HG03571 (cell line): ENCODE measurements at regions not wholly inside any gene's neighbourhood (a gene's known extent, or its start where the extent isn't known, plus 50 kb on each side); places are given as distances from the start of the nearest gene placed in this dataset.
"Not testable (repeated sequence)": the region's sequence is repeated elsewhere in the genome, so short reads cannot be mapped to it uniquely, and the experiment has no call there.

Source experiments
- ATAC-seq: cut with Tn5 transposase; IDR thresholded peaks from one replicate; pipeline ENCODE4 v1.9.1; 2021; ENCODE audit not compliant: unreplicated experiment

GRCh38 chrX:2640436-2641150, 50.5 kb upstream of the CD99 start:
- no peak for ATAC-seq

GRCh38 chrX:2638279-2638678, 52.8 kb upstream of the CD99 start:
- no peak for ATAC-seq

DNA sequence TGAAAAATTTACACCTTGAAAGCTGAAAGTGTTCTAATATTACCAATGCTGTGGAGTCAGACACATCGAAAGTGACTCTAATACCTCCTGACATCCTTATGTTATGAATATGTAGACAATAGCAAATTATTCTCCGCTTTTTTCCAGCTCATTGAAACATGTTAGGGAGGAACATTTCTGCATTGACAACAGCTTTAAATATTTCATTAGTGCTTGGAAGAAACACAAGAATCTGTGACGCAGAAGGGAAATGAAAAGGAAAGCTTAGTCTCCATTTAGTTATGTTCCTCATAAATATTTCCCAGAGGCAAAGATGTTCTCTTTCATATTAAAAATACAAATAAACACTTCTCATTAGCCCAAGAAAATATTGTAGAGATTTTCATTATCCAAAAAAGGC, 55.8 kb upstream of the CD99 start:
- no peak for ATAC-seq

DNA sequence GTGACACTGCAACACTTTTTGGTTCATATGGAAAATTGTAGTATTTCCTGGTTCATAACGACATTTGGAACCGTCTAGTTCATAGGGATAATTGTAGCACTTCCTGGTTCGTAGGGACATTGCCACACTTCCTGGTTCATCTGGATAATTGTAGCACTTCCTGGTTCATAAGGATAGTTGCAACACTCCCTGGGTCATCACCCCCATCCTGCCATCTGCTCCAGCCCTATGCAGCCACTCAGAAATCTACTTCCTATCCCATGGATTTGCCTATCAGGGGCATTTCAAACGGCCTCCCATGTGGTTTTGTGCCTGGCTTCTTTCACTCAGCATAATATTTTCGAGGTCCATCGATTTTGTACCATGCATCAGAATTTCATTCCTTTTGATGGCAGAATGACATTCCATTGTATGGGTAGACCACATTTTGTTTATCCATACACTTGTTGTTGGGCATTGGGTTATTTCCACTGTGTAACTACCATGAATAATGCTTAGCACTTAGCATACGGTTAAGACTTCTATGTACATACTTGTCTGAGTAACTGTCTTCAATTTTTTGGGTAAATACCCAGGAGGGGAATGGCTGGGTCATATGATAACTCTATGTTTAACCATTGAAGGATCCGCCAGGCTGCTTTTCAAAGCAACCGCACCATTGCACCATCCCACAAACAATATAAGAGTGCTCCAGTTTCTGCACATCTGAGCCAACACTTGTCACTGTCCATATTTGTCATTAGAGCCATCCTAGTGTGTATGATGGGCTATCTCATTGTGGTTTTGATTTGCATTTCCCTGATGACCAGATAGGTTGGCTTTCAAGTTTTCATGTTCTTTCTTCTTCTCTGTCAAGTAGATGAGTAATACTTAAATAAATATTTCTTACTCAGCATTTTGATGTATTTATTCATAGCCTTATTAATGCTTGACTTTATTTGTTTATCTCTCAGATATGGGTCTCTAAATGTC, 58.3 kb upstream of the CD99 start:
- no peak for ATAC-seq

- no peak for ATAC-seq
These were observed 59.2 kb upstream of the CD99 start for GRCh38 chrX:2631743-2632532.

DNA sequence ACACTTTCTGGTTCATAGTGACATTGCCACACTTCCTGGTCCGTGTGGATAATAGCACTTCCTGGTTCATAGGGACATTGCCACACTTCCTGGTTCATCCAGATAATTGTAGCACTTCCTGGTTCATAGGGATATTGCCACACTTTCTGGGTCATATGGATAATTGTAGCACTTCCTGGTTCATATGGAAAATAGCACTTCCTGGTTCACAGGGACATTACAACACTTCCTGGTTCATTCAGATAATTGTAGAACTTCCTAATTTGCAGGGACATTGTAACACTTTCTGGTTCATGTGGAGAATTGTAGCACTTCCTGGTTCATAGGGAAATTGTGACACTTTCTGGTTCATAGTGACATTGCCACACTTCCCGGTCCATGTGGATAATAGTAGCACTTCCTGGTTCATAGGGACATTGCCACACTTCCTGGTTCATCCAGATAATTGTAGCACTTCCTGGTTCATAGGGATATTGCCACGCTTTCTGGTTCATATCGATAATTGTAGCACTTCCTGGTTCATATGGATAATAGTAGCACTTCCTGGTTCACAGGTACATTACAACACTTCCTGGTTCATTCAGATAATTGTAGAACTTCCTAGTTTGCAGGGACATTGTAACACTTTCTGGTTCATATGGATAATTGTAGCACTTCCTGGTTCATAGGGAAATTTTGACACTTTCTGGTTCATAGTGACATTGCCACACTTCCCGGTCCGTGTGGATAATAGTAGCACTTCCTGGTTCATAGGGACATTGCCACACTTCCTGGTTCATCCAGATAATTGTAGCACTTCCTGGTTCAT, 60.0 kb upstream of the CD99 start:
- ATAC-seq: not testable (repeated sequence)

DNA sequence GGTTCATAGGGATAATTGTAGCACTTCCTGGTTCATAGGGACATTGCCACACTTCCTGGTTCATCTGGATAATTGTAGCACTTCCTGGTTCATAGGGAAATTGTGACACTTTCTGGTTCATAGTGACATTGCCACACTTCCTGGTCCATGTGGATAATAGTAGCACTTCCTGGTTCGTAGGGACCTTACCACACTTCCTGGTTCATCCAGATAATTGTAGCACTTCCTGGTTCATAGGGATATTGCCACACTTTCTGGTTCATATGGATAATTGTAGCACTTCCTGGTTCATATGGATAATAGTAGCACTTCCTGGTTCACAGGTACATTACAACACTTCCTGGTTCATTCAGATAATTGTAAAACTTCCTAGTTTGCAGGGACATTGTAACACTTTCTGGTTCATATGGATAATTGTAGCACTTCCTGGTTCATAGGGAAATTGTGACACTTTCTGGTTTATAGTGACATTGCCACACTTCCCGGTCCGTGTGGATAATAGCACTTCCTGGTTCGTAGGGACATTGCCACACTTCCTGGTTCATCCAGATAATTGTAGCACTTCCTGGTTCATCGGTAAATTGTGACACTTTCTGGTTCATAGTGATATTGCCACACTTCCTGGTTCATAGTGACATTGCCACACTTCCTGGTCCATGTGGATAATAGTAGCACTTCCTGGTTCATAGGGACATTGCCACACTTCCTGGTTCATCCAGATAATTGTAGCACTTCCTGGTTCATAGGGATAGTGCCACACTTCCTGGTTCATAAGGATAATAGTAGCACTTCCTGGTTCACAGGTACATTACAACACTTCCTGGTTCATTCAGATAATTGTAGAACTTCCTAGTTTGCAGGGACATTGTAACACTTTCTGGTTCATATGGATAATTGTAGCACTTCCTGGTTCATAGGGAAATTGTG, 60.8 kb upstream of the CD99 start:
- not testable (repeated sequence) for ATAC-seq

DNA sequence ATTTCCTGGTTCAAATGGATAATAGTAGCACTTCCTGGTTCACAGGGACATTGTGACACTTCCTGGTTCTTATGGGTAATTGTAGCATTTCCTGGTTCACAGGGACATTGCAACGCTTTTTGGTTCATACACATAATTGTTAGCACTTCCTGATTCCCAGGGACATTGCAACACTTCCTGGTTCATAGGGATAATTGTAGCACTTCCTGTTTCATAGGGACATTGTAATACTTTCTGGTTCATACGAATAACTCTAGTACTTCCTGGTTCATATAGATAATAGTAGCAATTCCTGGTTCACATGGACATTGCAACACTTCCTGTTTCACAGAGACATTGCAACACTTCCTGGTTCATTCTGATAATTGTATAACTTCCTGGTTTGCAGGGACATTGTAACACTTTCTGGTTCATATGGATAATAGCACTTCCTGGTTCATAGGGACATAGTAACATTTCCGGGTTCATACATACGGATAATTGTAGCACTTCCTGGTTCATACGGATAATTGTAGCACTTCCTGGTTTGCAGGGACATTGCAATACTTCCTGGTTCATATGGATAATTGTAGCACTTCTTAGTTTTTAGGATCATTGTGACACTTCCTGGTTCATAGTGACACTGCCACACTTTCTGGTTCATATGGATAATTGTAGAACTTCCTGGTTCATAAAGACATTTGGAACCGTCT, 61.6 kb upstream of the CD99 start:
- no peak for ATAC-seq

DNA sequence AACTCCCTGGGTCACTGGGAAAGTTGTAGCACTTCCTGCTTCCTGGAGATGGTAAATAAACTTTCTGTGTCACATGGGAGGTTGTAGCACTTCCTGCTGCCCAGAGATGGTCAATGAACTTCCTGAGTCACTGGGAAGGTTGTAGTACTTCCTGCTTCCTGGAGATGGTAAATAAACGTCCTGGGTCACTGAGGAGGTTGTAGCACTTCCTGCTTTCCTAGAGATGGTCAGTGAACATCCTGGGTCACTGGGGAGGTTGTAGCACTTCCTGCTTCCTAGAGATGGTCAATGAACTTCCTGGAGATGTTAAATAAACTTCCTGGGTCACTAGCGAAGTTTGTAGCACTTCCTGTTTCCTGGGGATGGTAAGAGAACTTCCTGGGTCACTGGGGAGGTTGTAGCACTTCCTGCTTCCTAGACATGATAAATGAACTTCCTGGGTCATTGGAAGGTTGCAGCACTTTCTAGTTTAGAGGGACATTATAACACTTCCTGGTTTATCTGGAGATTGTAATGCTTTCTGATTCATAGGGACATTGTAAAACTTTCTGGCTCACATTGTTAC, 62.3 kb upstream of the CD99 start:
- no peak for ATAC-seq

DNA sequence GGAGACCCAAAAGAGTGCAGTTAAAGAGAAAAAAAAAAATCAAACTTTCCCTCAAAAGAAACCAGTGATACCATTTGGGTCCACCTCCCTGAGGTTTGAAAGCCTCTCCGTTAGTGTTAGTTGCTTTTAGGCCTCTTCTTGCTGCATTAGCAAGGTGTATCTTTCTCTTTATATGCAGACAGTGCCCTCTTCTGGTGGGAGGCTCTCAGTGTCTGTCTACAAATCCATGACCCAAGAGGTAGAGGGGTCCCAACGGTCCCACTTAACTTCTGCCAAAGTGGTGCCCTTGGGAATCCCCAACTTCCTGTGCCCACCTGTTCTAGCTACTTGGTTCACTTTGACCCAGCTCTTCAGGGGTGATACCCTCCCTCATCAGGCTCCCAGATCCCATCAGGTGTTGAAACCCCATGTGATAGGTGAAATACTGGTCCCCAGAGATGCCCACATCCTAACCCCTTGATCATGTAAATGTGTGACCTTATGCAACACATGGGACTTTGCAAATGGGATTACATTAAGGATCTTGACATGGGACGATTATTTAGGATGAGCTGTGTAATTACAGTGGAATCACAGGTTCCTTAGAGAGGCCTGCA, 63.7 kb upstream of the CD99 start:
- no peak for ATAC-seq

GRCh38 chrX:2626750-2627149, 64.3 kb upstream of the CD99 start:
- no peak for ATAC-seq

DNA sequence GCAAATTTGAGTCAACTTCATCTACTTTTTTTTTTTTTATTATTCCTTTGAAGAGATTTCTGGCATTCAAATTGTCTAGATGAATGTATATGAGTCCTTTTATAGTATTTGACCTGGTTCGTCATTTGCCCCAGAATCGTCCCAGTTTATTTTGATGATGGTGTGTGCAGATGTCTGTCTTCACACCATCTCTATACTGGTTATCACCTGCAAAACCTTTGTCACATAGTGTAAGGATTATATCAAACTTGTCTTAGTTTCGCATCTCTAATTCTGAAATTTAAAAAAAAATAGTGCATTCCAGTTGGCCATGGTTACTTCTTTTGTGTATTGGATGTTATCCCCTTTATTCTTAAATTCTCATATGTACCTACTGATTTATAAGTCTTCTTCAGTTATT, 70.5 kb upstream of the CD99 start:
- no peak for ATAC-seq

DNA sequence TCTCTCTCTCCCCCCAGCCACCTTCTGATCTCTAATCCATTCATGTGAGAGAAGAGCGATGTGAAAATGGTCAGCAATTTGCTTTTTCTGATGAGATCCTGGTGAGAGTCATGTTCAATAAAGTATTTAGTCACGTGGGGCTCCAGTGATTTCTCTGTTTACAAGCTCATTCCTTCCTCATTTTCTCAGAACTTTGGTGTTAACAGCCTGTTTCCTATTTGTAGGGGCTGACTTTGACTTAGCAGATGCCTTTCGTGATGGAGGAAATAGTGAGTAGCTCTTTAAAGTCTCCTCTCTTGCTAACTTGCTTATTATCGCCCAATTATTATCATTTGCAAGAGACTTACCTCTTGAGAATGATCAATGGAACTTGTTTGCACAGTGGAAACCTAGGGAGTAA, 72.6 kb upstream of the CD99 start:
- no peak for ATAC-seq

DNA sequence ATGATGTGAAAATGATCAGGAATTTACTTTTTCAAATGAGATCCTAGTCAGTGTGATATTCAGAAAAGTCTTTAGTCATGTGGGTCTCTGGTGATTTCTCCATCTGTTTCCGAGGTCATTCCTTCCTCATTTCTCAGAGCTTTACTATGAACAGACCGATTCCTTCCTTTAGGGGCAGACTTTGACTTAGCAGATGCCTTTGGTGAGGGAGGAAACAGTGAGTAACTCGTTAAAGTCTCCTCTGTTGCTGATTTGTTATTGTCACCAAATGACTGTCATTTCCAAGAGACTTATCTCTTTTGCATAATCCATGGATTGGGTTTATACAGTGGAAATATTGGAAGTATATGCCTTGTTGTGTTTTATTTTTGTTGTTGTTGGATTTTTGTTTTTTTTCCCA, 76.2 kb upstream of the CD99 start:
- ATAC-seq: no peak

DNA sequence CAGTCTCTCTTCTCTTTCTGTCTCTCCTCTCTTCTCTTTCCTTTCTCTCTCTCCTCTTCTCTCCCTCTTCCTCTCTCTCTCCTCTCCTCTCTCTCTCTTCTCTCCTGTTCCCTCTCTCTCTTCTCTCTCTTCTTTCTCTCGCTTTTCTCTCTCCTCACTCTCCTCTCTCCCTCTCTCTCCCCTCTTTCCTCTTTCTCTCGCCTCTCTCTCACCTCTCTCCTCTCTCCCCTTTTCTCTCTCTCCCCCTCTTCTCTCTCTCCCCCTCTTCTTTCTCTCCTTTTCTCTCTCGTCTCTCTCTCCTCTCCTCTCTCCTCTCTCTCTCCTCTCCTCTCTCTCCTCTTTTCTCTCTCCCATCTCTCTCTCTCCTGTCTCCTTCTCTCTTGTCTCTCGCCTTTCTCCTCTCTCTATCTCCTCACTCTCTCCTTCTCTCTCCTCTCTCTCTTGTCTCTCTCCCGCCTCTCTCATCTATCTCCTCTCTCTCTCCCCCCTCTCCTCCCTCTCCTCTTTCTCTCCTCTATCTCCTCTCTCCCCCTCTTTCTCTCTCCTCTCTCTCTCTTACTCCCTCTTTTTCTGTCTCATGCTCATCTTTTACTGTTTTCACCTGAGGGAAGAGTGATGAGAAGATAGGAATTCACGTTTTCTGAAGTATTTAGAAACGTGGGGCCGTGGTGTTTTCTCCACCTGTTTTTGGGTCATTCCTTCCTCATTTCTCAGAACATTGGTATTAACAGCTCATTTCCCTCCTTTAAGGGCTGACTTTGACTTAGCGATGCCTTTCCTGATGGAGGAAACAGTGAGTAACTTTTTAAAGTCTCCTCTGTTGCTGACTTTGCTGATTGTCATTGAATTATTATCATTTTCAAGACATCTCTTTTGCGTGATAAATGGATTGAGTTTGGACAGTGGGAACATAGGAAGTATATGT, 80.6 kb upstream of the CD99 start:
- no peak for ATAC-seq

DNA sequence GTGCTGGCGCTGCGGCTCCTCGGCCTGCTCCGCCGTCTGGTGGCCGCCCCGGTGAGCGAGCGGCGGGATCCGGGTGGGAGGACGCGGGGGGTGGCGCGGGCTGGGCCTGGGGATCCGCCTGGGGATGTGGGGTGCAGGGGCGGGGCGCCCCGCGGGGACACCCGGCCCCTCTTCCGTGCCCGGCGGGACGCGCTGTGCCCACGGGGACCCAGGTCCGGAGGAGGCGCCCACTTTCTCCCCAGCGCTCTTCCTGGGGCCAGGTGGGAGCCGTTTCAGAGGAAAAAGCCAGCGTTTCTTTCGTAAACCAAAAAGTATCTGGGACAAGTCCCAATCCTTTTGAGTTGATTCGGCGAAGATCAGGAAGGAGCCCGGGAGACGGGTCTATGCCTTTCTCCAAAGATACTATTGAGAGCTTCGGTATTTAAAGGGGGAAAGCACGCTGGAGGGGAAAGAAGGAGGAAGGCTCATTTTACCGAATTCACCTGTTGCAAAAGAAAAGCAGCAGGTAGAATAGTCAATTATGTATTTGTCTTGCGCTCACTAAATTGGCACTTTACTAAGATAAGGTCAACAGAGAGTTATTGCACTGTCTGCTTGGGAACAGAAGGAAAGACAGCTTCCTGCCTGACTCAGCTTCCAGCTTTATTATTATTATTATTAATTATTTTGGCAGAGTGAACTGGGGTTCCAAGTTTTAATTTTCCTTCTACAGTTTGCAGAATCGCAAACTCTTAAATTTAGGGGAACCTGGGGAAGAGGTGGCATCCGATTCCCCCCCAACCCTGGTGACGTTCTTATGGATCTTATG, 81.5 kb upstream of the CD99 start:
- no peak for ATAC-seq
